Breast epithelium (tissue), 3 donors: ENCODE measurements at regions not wholly inside any gene's neighbourhood (a gene's known extent, or its start where the extent isn't known, plus 50 kb on each side); places are given as distances from the start of the nearest gene placed in this dataset.

Experiments used
- POLR2A ChIP-seq: fragments of 450-650 bp; IDR thresholded peaks from one replicate; pipeline ENCODE4 v1.6.1; 2016; ENCODE audit warnings: antibody characterized with exemption, mild to moderate bottlenecking, moderate library complexity
- POLR2AphosphoS5 ChIP-seq, 3 donors: sonication (generic); formaldehyde crosslinking; IDR thresholded peaks; one replicate each; pipeline ENCODE4 v1.6.1; 2017; ENCODE audit warnings: antibody characterized with exemption in 3 of 3
- TF ChIP-seq, protein P1 (sequence below), 3 donors: fragments of 450-650 bp; IDR thresholded peaks; one replicate each; pipeline ENCODE4 v1.5.1; 2016 to 2017; ENCODE audit warnings: antibody characterized with exemption in 3 of 3, mild to moderate bottlenecking in 3 of 3, moderate library complexity in 3 of 3

DNA sequence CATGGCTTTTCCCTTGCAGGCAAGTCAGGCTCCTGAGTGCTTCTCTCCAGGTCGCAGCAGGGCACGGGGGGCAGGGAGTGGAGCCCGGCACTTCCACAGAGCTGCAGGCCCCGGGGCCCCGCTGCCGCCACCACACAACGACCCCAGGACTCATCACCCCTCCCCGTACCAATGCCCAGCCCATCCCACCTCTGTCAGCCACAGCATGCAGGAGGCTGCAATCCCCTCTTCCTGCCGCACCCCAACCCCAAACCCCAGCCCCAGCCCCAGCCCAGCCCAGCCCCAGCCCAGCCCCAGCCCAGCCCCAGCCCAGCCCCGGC lies 288.0 kb downstream of the NDUFA10 start:
- TF ChIP-seq, protein P1, sequence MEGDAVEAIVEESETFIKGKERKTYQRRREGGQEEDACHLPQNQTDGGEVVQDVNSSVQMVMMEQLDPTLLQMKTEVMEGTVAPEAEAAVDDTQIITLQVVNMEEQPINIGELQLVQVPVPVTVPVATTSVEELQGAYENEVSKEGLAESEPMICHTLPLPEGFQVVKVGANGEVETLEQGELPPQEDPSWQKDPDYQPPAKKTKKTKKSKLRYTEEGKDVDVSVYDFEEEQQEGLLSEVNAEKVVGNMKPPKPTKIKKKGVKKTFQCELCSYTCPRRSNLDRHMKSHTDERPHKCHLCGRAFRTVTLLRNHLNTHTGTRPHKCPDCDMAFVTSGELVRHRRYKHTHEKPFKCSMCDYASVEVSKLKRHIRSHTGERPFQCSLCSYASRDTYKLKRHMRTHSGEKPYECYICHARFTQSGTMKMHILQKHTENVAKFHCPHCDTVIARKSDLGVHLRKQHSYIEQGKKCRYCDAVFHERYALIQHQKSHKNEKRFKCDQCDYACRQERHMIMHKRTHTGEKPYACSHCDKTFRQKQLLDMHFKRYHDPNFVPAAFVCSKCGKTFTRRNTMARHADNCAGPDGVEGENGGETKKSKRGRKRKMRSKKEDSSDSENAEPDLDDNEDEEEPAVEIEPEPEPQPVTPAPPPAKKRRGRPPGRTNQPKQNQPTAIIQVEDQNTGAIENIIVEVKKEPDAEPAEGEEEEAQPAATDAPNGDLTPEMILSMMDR (IDR thresholded peaks at IDR 0.05) = no peak
- TF ChIP-seq POLR2AphosphoS5 (IDR thresholded peaks at IDR 0.05) (no peak), POLR2A (no peak)
